ENCODE measurements at regions not wholly inside any gene's neighbourhood (a gene's known extent, or its start where the extent isn't known, plus 50 kb on each side); places are given as distances from the start of the nearest gene placed in this dataset.
"Not testable (repeated sequence)": the region's sequence is repeated elsewhere in the genome, so short reads cannot be mapped to it uniquely, and the experiment has no call there.

- WGBS (ENCODE audit: insufficient coverage): 71% methylated on average over 8 of the region's 11 CpGs
- Histone ChIP-seq H3K4me3 (ENCODE audit: control insufficient read depth in 1 of 2, extremely low read depth in 1 of 2, low read length in 1 of 2) (no peak overlapping the region), H3K36me3 (ENCODE audit: control insufficient read depth in 2 of 2, extremely low read depth in 1 of 2, insufficient read depth in 1 of 2, low read length in 1 of 2) (peaks cover 0 to 3% of the 10 kb centered on the region in 2 donors), H3K4me1 (ENCODE audit: control insufficient read depth in 1 of 2, extremely low read depth in 1 of 2, insufficient read depth in 2 of 2, low read length in 2 of 2) (no peaks in the 10 kb centered on the region), H3K27me3 (replicated peaks in 1 of 2; ENCODE audit: control insufficient read depth in 2 of 2, extremely low read depth in 1 of 2, insufficient read depth in 2 of 2, low read length in 1 of 2) (peaks cover 0 to 13% of the 10 kb centered on the region in 2 experiments), H3K9me3 (no peaks in the 10 kb centered on the region), H3K27ac (ENCODE audit: low read length) (no peak overlapping the region)
- no peak overlapping the region for H3K27ac Mint-ChIP-seq
- peaks cover 3 to 8% of the 10 kb centered on the region in 2 donors for H3K27me3 Mint-ChIP-seq
- ChIA-PET CTCF (no interaction called here), POLR2A (no interaction called here)
- H3K9me3 Mint-ChIP-seq: no peaks in the 10 kb centered on the region
- no peak overlapping the region for H3K4me3 Mint-ChIP-seq
- ATAC-seq (replicated peaks in 1 of 4): no peak
- H3K4me1 Mint-ChIP-seq: no peaks in the 10 kb centered on the region
- no peaks in the 10 kb centered on the region for H3K36me3 Mint-ChIP-seq
- no peak for DNase-seq
Observed at GRCh38 chr3:197417911-197418618, 119.7 kb upstream of the DLG1 start.

- Histone ChIP-seq H3K27me3 (replicated peaks in 1 of 2; ENCODE audit: control insufficient read depth in 2 of 2, extremely low read depth in 1 of 2, insufficient read depth in 2 of 2, low read length in 1 of 2) (peaks cover 0 to 11% of the 10 kb centered on the region in 2 experiments), H3K27ac (ENCODE audit: low read length) (no peak overlapping the region), H3K4me1 (ENCODE audit: control insufficient read depth in 1 of 2, extremely low read depth in 1 of 2, insufficient read depth in 2 of 2, low read length in 2 of 2) (no peaks in the 10 kb centered on the region), H3K36me3 (ENCODE audit: control insufficient read depth in 2 of 2, extremely low read depth in 1 of 2, insufficient read depth in 1 of 2, low read length in 1 of 2) (peaks cover 0 to 3% of the 10 kb centered on the region in 2 donors), H3K9me3 (no peaks in the 10 kb centered on the region), H3K4me3 (ENCODE audit: control insufficient read depth in 1 of 2, extremely low read depth in 1 of 2, low read length in 1 of 2) (no peak overlapping the region)
- WGBS (ENCODE audit: insufficient coverage): 81% methylated on average over 4 of the region's 6 CpGs
- H3K27ac Mint-ChIP-seq: no peak overlapping the region
- DNase-seq (no peak), ATAC-seq (replicated peaks in 1 of 4) (no peak)
- no peaks in the 10 kb centered on the region for H3K4me1 Mint-ChIP-seq
- peaks cover 3 to 11% of the 10 kb centered on the region in 2 donors for H3K27me3 Mint-ChIP-seq
- no peak overlapping the region for H3K4me3 Mint-ChIP-seq
- H3K36me3 Mint-ChIP-seq: no peaks in the 10 kb centered on the region
- ChIA-PET POLR2A (no interaction called here), CTCF (no interaction called here)
- H3K9me3 Mint-ChIP-seq: no peaks in the 10 kb centered on the region
Observed at GRCh38 chr3:197417441-197417840, 119.0 kb upstream of the DLG1 start.

- H3K4me3 ChIP-seq (ENCODE audit: control insufficient read depth in 1 of 2, extremely low read depth in 1 of 2, low read length in 1 of 2); H3K4me3 Mint-ChIP-seq; H3K4me1 ChIP-seq (ENCODE audit: control insufficient read depth in 1 of 2, extremely low read depth in 1 of 2, insufficient read depth in 2 of 2, low read length in 2 of 2); H3K9me3 Mint-ChIP-seq; CTCF ChIA-PET; DNase-seq; ATAC-seq (replicated peaks in 1 of 4); H3K36me3 Mint-ChIP-seq; H3K27ac ChIP-seq (ENCODE audit: low read length); H3K36me3 ChIP-seq (ENCODE audit: control insufficient read depth in 2 of 2, extremely low read depth in 1 of 2, insufficient read depth in 1 of 2, low read length in 1 of 2); H3K4me1 Mint-ChIP-seq; H3K27ac Mint-ChIP-seq; POLR2A ChIA-PET; H3K9me3 ChIP-seq: not testable (repeated sequence)
- peaks cover 0 to 11% of the 10 kb centered on the region in 2 donors for H3K27me3 Mint-ChIP-seq
- peaks cover 0 to 12% of the 10 kb centered on the region in 2 experiments for H3K27me3 ChIP-seq (replicated peaks in 1 of 2; ENCODE audit: control insufficient read depth in 2 of 2, extremely low read depth in 1 of 2, insufficient read depth in 2 of 2, low read length in 1 of 2)
- no CpG with 5 or more reads among the region's 2 CpGs for WGBS (ENCODE audit: insufficient coverage)
Observed at GRCh38 chr3:197411899-197412298, 113.5 kb upstream of the DLG1 start.

- H3K9me3 ChIP-seq; POLR2A ChIA-PET; H3K4me1 ChIP-seq (ENCODE audit: control insufficient read depth in 1 of 2, extremely low read depth in 1 of 2, insufficient read depth in 2 of 2, low read length in 2 of 2); CTCF ChIA-PET; H3K27ac ChIP-seq (ENCODE audit: low read length); H3K36me3 Mint-ChIP-seq; H3K27ac Mint-ChIP-seq; DNase-seq; ATAC-seq (replicated peaks in 1 of 4); H3K4me3 ChIP-seq (ENCODE audit: control insufficient read depth in 1 of 2, extremely low read depth in 1 of 2, low read length in 1 of 2); H3K4me3 Mint-ChIP-seq; H3K4me1 Mint-ChIP-seq; H3K36me3 ChIP-seq (ENCODE audit: control insufficient read depth in 2 of 2, extremely low read depth in 1 of 2, insufficient read depth in 1 of 2, low read length in 1 of 2); H3K9me3 Mint-ChIP-seq: not testable (repeated sequence)
- H3K27me3 Mint-ChIP-seq: peaks cover 0 to 11% of the 10 kb centered on the region in 2 donors
- WGBS (ENCODE audit: insufficient coverage): 96% methylated on average over 5 of the region's 11 CpGs
- peaks cover 0 to 15% of the 10 kb centered on the region in 2 experiments for H3K27me3 ChIP-seq (replicated peaks in 1 of 2; ENCODE audit: control insufficient read depth in 2 of 2, extremely low read depth in 1 of 2, insufficient read depth in 2 of 2, low read length in 1 of 2)
Observed at GRCh38 chr3:197410170-197410569, 111.8 kb upstream of the DLG1 start.

GRCh38 chr3:197408177-197408957, 110.0 kb upstream of the DLG1 start:
- no peak for ATAC-seq (replicated peaks in 1 of 4)
- H3K36me3 Mint-ChIP-seq: no peaks in the 10 kb centered on the region
- POLR2A ChIA-PET: no interaction called here
- no peak overlapping the region for H3K27ac ChIP-seq (ENCODE audit: low read length)
- H3K4me3 ChIP-seq (ENCODE audit: control insufficient read depth in 1 of 2, extremely low read depth in 1 of 2, low read length in 1 of 2): no peak overlapping the region
- no peaks in the 10 kb centered on the region for H3K4me1 ChIP-seq (ENCODE audit: control insufficient read depth in 1 of 2, extremely low read depth in 1 of 2, insufficient read depth in 2 of 2, low read length in 2 of 2)
- H3K27me3 Mint-ChIP-seq: peaks cover 0 to 15% of the 10 kb centered on the region in 2 donors
- H3K9me3 ChIP-seq: no peaks in the 10 kb centered on the region
- peaks cover 0 to 19% of the 10 kb centered on the region in 2 experiments for H3K27me3 ChIP-seq (replicated peaks in 1 of 2; ENCODE audit: control insufficient read depth in 2 of 2, extremely low read depth in 1 of 2, insufficient read depth in 2 of 2, low read length in 1 of 2)
- 67% methylated on average over 4 of the region's 9 CpGs for WGBS (ENCODE audit: insufficient coverage)
- no peak overlapping the region for H3K27ac Mint-ChIP-seq
- H3K9me3 Mint-ChIP-seq: peaks cover 0 to 3% (median 0%) of the 10 kb centered on the region in 3 donors
- no peaks in the 10 kb centered on the region for H3K36me3 ChIP-seq (ENCODE audit: control insufficient read depth in 2 of 2, extremely low read depth in 1 of 2, insufficient read depth in 1 of 2, low read length in 1 of 2)
- no peak overlapping the region for H3K4me3 Mint-ChIP-seq
- CTCF ChIA-PET: no interaction called here
- H3K4me1 Mint-ChIP-seq: no peaks in the 10 kb centered on the region
- DNase-seq: no peak

GRCh38 chr3:197407526-197407925, 109.1 kb upstream of the DLG1 start:
- no peaks in the 10 kb centered on the region for H3K36me3 Mint-ChIP-seq
- no peaks in the 10 kb centered on the region for H3K4me1 Mint-ChIP-seq
- ChIA-PET CTCF (no interaction called here), POLR2A (no interaction called here)
- H3K9me3 Mint-ChIP-seq: peaks cover 0 to 3% (median 0%) of the 10 kb centered on the region in 3 donors
- H3K27ac ChIP-seq (ENCODE audit: low read length): no peak overlapping the region
- no peak overlapping the region for H3K4me3 ChIP-seq (ENCODE audit: control insufficient read depth in 1 of 2, extremely low read depth in 1 of 2, low read length in 1 of 2)
- H3K4me1 ChIP-seq (ENCODE audit: control insufficient read depth in 1 of 2, extremely low read depth in 1 of 2, insufficient read depth in 2 of 2, low read length in 2 of 2): no peaks in the 10 kb centered on the region
- H3K9me3 ChIP-seq: no peaks in the 10 kb centered on the region
- H3K36me3 ChIP-seq (ENCODE audit: control insufficient read depth in 2 of 2, extremely low read depth in 1 of 2, insufficient read depth in 1 of 2, low read length in 1 of 2): no peaks in the 10 kb centered on the region
- DNase-seq (no peak), ATAC-seq (replicated peaks in 1 of 4) (no peak)
- H3K27me3 Mint-ChIP-seq: peaks cover 0 to 9% of the 10 kb centered on the region in 2 donors
- no peak overlapping the region for H3K27ac Mint-ChIP-seq
- WGBS (ENCODE audit: insufficient coverage): 80% methylated on average over 1 of the region's 3 CpGs
- H3K4me3 Mint-ChIP-seq: no peak overlapping the region
- peaks cover 0 to 19% of the 10 kb centered on the region in 2 experiments for H3K27me3 ChIP-seq (replicated peaks in 1 of 2; ENCODE audit: control insufficient read depth in 2 of 2, extremely low read depth in 1 of 2, insufficient read depth in 2 of 2, low read length in 1 of 2)
